ENCODE measurements at regions not wholly inside any gene's neighbourhood (a gene's known extent, or its start where the extent isn't known, plus 50 kb on each side); places are given as distances from the start of the nearest gene placed in this dataset.

DNA sequence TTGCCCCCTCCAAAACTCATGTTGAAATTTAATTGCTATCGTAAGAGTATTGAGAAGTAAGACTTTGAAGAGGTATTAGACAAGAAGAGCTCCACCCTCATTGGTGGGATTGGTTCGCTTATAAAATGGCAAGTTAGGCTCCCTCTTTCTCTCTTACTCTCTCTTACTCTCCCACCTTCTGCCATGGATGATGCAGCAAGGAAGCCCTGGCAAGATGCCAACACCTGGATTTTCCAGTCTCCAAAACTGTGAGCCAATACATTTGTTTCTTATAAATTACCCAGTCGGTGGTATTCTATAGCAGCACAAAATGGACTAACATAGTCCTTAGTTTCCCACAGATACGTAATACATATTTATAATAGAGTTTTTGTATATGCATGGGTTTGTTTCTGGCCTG, 119.4 kb downstream of the DDIT4L start:
- Histone ChIP-seq H3K9me3 (no peaks in the 10 kb centered on the region), H3K4me3 (no peak overlapping the region), H3K27ac (no peak overlapping the region), H3K36me3 (no peaks in the 10 kb centered on the region), H3K4me1 (no peaks in the 10 kb centered on the region), H3K27me3 (no peaks in the 10 kb centered on the region)
- TF ChIP-seq CTCF (IDR thresholded peaks at IDR 0.05 in 4 of 5, conservative IDR thresholded peaks at IDR 0.05 in 1 of 5) (no peak), POLR2A (IDR thresholded peaks at IDR 0.05) (no peak)
- intact Hi-C loops (cut with DNase I; ENCODE audit: low total_unique reads) (no loop called here), in situ Hi-C loops (cut with MboI; ENCODE audit: low sequenced_read_pairs in 4 of 4) (no loop called here)
- no peak for DNase-seq
- no peak for ATAC-seq

DNA sequence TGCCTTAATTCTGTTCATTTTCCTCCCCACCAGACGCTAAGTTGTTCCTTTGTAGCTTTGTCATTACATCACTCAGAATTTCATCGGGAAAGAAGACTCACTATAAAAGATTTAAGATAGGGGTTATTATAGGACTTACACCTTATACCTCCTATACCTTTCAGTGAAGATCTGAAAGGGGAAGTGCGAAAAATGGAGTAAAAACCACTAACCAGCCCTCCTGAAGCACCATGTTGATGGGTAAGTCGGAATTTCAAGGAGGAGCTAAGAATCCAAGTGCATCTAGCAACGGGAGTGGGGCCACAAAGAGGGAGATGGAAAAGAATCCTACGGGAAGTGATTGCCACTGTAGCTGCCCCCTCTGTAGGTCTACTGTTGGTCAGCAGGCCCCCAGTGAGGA, 119.1 kb upstream of the H2AZ1 start:
- Histone ChIP-seq H3K27me3 (no peaks in the 10 kb centered on the region), H3K36me3 (no peaks in the 10 kb centered on the region), H3K4me3 (no peak overlapping the region), H3K27ac (no peak overlapping the region), H3K9me3 (no peaks in the 10 kb centered on the region), H3K4me1 (no peaks in the 10 kb centered on the region)
- in situ Hi-C loops (cut with MboI; ENCODE audit: low sequenced_read_pairs in 4 of 4): no loop called here
- no peak for DNase-seq
- TF ChIP-seq POLR2A (IDR thresholded peaks at IDR 0.05): no peak
- intact Hi-C loops (cut with DNase I; ENCODE audit: low total_unique reads): no loop called here
- no peak for ATAC-seq

GRCh38 chr4:100067255-100067654, 117.2 kb upstream of the H2AZ1 start:
- in situ Hi-C loops (cut with MboI; ENCODE audit: low sequenced_read_pairs in 4 of 4): no loop called here
- no peak for TF ChIP-seq POLR2A (IDR thresholded peaks at IDR 0.05)
- TF ChIP-seq CTCF (IDR thresholded peaks at IDR 0.05 in 4 of 5, conservative IDR thresholded peaks at IDR 0.05 in 1 of 5): no peak

DNA sequence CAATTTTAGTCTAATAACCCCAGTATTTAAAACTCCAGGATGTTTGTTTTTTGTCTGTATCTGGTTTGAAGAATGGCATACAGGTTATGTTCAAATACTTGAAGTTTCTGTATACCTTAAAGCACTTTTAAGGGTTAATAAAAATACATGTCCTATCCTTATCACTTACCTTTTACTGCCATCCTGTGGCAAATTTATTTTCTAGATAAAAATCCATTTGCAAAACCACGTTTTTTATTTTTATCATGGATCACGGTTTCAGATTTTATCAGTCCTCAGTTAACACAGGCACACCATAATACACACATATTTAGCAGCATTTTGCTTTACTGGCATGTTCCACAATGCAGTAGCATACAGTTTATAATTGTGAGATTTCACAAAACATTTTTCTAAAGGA, 113.3 kb upstream of the H2AZ1 start:
- intact Hi-C loops (cut with DNase I; ENCODE audit: low total_unique reads): no loop called here
- ATAC-seq (no peak), DNase-seq (no peak)
- H3K4me1 ChIP-seq: no peaks in the 10 kb centered on the region
- no peaks in the 10 kb centered on the region for H3K27me3 ChIP-seq
- TF ChIP-seq CTCF (IDR thresholded peaks at IDR 0.05 in 4 of 5, conservative IDR thresholded peaks at IDR 0.05 in 1 of 5) (no peak), POLR2A (IDR thresholded peaks at IDR 0.05) (no peak)
- no peak overlapping the region for H3K4me3 ChIP-seq
- H3K27ac ChIP-seq: no peak overlapping the region
- in situ Hi-C loops (cut with MboI; ENCODE audit: low sequenced_read_pairs in 4 of 4): no loop called here
- no peaks in the 10 kb centered on the region for H3K9me3 ChIP-seq
- no peaks in the 10 kb centered on the region for H3K36me3 ChIP-seq

More at GRCh38 chr4:100067255-100067654, 117.2 kb upstream of the H2AZ1 start:
- Histone ChIP-seq H3K9me3 (no peaks in the 10 kb centered on the region), H3K36me3 (no peaks in the 10 kb centered on the region), H3K4me1 (no peaks in the 10 kb centered on the region), H3K27ac (no peak overlapping the region), H3K4me3 (no peak overlapping the region), H3K27me3 (no peaks in the 10 kb centered on the region)
- no peak for DNase-seq
- ATAC-seq: no peak
- intact Hi-C loops (cut with DNase I; ENCODE audit: low total_unique reads): no loop called here

DNA sequence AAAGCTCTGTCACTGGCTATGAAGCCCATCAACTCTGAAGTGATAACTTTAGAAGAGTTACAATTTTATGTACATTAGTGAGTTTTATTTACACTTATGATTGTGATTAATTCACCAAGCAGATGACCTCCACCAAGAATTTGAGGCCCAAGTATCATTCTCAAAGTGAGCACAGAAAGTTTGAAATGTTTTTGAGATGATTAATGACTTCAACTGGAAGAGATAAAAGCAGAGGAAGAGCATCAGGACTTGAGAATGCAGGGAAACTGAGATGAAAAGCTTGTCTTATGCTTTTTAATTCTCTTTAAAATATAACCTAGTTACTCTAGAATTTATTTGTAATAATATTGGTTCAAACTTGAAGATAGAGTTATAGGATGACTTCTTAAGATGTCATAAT, 112.8 kb upstream of the H2AZ1 start:
- H3K27me3 ChIP-seq: no peaks in the 10 kb centered on the region
- no peaks in the 10 kb centered on the region for H3K4me1 ChIP-seq
- DNase-seq: no peak
- no peaks in the 10 kb centered on the region for H3K36me3 ChIP-seq
- TF ChIP-seq CTCF (IDR thresholded peaks at IDR 0.05 in 4 of 5, conservative IDR thresholded peaks at IDR 0.05 in 1 of 5) (no peak), POLR2A (IDR thresholded peaks at IDR 0.05) (no peak)
- H3K4me3 ChIP-seq: no peak overlapping the region
- no peaks in the 10 kb centered on the region for H3K9me3 ChIP-seq
- in situ Hi-C loops (cut with MboI; ENCODE audit: low sequenced_read_pairs in 4 of 4) (no loop called here), intact Hi-C loops (cut with DNase I; ENCODE audit: low total_unique reads) (no loop called here)
- no peak overlapping the region for H3K27ac ChIP-seq
- ATAC-seq: no peak

Data from gastrocnemius medialis (tissue), 4 donors.